ENCODE measurements at regions not wholly inside any gene's neighbourhood (a gene's known extent, or its start where the extent isn't known, plus 50 kb on each side); places are given as distances from the start of the nearest gene placed in this dataset.

- Histone ChIP-seq H3K4me3 (no peak overlapping the region), H3K9me3 (no peaks in the 10 kb centered on the region), H3K27me3 (no peaks in the 10 kb centered on the region), H3K27ac (no peak overlapping the region), H3K36me3 (no peaks in the 10 kb centered on the region), H3K4me1 (no peaks in the 10 kb centered on the region)
- intact Hi-C loops (cut with DNase I): no loop called here
- DNase-seq: no peak
- WGBS, 2 donors: 82% methylated on average over 7 of the region's 7 CpGs
- no peak for TF ChIP-seq POLR2A (IDR thresholded peaks at IDR 0.05)
- TF ChIP-seq, protein P1, sequence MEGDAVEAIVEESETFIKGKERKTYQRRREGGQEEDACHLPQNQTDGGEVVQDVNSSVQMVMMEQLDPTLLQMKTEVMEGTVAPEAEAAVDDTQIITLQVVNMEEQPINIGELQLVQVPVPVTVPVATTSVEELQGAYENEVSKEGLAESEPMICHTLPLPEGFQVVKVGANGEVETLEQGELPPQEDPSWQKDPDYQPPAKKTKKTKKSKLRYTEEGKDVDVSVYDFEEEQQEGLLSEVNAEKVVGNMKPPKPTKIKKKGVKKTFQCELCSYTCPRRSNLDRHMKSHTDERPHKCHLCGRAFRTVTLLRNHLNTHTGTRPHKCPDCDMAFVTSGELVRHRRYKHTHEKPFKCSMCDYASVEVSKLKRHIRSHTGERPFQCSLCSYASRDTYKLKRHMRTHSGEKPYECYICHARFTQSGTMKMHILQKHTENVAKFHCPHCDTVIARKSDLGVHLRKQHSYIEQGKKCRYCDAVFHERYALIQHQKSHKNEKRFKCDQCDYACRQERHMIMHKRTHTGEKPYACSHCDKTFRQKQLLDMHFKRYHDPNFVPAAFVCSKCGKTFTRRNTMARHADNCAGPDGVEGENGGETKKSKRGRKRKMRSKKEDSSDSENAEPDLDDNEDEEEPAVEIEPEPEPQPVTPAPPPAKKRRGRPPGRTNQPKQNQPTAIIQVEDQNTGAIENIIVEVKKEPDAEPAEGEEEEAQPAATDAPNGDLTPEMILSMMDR (IDR thresholded peaks at IDR 0.05): no peak
Measured at GRCh38 chr5:24272741-24273140, 372.0 kb downstream of the CDH10 start.

DNA sequence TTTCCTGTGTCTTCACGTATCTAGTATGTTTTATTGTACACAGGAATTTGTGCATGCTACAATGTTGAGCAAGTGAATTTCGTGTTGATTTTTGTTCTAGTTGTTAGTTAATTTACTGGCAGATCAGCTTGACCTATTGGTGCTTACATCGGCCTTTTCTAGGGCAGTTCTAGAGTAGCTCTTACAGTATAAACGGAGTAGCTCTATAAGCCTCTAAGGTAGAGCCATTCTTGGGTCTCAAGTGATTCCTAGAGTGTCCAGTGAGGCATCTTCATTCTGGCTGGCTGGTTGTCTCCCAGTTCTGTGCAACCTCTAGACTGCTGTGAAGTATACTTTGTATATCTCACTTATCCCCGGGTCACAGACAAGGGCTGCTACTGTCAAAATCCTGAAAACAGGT, 364.6 kb downstream of the CDH10 start:
- no peaks in the 10 kb centered on the region for H3K36me3 ChIP-seq
- H3K9me3 ChIP-seq: no peaks in the 10 kb centered on the region
- H3K4me1 ChIP-seq: no peaks in the 10 kb centered on the region
- intact Hi-C loops (cut with DNase I): no loop called here
- H3K27me3 ChIP-seq: no peaks in the 10 kb centered on the region
- no peak overlapping the region for H3K27ac ChIP-seq
- DNase-seq: no peak
- no peak for TF ChIP-seq POLR2A (IDR thresholded peaks at IDR 0.05)
- TF ChIP-seq, protein P1 (IDR thresholded peaks at IDR 0.05): no peak
- WGBS, 2 donors: 56 to 62% methylated on average over 5 of the region's 5 CpGs
- H3K4me3 ChIP-seq: no peak overlapping the region

- no peak for DNase-seq
- Histone ChIP-seq H3K27ac (no peak overlapping the region), H3K36me3 (no peaks in the 10 kb centered on the region), H3K9me3 (no peaks in the 10 kb centered on the region), H3K4me1 (no peaks in the 10 kb centered on the region), H3K4me3 (no peak overlapping the region), H3K27me3 (no peaks in the 10 kb centered on the region)
- WGBS, 2 donors: 30 to 54% methylated on average over 1 of the region's 1 CpG
- intact Hi-C loops (cut with DNase I): no loop called here
- TF ChIP-seq POLR2A (IDR thresholded peaks at IDR 0.05): no peak
- TF ChIP-seq, protein P1 (IDR thresholded peaks at IDR 0.05): no peak
Measured at GRCh38 chr5:24281818-24282217, 363.0 kb downstream of the CDH10 start.

DNA sequence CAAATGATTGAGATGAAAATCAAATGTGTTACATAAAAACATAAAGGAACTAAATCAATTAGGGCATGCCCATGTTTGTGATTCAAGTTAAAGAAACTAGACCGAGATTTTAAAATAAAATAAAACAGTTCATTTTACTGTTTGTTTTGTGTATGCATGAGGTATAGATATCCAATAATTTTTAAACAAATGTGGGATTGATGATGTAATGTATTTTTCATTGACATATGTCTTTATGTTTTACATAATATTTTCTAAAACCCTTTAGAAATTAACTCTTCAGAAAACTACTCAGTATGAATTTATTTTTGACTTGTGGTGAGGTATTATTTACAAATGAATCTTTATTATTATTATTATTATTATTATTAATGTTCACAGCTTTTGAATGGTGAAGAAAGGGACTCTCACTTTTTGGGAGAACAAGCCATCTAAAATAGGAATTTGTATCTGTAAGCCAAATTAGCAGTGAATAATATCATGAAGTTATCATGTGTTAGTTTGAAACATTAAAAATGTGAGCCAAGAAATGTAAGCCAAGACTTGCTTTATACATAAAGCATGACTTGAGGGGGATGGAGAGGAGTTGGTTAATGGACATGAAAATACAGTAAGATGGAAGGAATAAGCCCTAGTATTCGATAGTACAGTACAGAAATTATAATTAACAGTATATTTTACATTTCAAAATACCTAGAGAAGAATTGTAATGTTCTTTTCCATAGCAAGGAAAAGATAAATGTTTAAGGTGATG, 355.0 kb downstream of the CDH10 start:
- Histone ChIP-seq H3K36me3 (no peaks in the 10 kb centered on the region), H3K27me3 (no peaks in the 10 kb centered on the region), H3K27ac (no peak overlapping the region), H3K9me3 (no peaks in the 10 kb centered on the region), H3K4me3 (no peak overlapping the region), H3K4me1 (no peaks in the 10 kb centered on the region)
- 46 to 52% methylated on average over 2 of the region's 2 CpGs for WGBS, 2 donors
- TF ChIP-seq, protein P1 (IDR thresholded peaks at IDR 0.05): no peak
- TF ChIP-seq POLR2A (IDR thresholded peaks at IDR 0.05): no peak
- DNase-seq: no peak
- intact Hi-C loops (cut with DNase I): no loop called here

DNA sequence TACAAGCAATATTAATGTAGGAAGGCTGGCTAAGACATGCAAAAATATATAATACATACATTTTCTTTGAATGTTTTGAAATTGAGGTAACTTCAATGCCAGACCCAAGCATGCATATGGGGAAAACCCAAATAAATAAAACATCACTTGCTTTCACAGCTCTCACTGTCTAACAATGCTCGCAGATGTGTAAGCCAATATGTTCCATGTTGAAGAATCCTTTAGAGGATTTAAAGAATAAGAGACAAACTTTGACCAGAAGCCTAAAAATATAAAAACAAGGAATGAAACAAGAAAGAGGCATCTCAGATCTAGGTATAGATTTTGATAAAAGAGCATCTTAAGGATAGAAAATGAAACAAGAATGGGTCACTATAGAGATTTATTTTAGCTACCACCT, 354.2 kb downstream of the CDH10 start:
- WGBS, 2 donors: 56 to 63% methylated on average over 1 of the region's 1 CpG
- Histone ChIP-seq H3K27me3 (no peaks in the 10 kb centered on the region), H3K4me1 (no peaks in the 10 kb centered on the region), H3K36me3 (no peaks in the 10 kb centered on the region), H3K9me3 (no peaks in the 10 kb centered on the region), H3K4me3 (no peak overlapping the region), H3K27ac (no peak overlapping the region)
- TF ChIP-seq POLR2A (IDR thresholded peaks at IDR 0.05): no peak
- TF ChIP-seq, protein P1 (IDR thresholded peaks at IDR 0.05): no peak
- no peak for DNase-seq
- intact Hi-C loops (cut with DNase I): no loop called here
